ENCODE measurements at regions not wholly inside any gene's neighbourhood (a gene's known extent, or its start where the extent isn't known, plus 50 kb on each side); places are given as distances from the start of the nearest gene placed in this dataset.
"Not testable (repeated sequence)": the region's sequence is repeated elsewhere in the genome, so short reads cannot be mapped to it uniquely, and the experiment has no call there.

DNA sequence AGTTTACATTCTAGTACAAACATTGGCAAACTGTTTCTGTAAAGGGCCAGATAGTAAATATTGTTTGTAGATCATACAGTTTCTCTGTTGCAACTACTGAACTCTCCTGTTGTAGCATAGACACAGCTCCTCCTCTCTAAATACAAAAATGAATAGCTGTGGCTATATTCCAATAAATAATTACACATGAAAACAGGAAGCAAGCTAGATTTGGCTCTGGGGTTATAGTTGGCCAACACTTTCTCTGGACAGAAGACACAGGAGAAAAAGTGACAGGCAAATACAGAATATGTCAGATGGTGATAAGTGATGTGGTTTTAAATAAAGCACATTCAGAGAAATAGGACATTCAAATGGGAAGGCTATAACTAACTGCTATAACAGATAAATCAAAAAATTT, 957.0 kb downstream of the LTN1 start:
- H3K79me1 ChIP-seq (ENCODE audit: low read length); H3K4me1 ChIP-seq (ENCODE audit: control insufficient read depth in 1 of 2, insufficient read depth in 2 of 2, low read length in 2 of 2); H2BK12ac ChIP-seq (ENCODE audit: low read length); H4K91ac ChIP-seq (ENCODE audit: low read depth, low read length); H3K79me2 ChIP-seq (ENCODE audit: control insufficient read depth, insufficient read depth, low read length, poor library complexity); H2AK5ac ChIP-seq (ENCODE audit: low read length); H3K4ac ChIP-seq (ENCODE audit: low read depth, low read length); H3K14ac ChIP-seq (ENCODE audit: low read length); H3K23ac ChIP-seq (ENCODE audit: low read length); H3K27me3 ChIP-seq (ENCODE audit: insufficient read depth, low read length); H4K8ac ChIP-seq (ENCODE audit: low read depth, low read length); H2AFZ ChIP-seq (ENCODE audit: insufficient read depth, low read length, poor library complexity); H3K9me3 ChIP-seq (ENCODE audit: insufficient read depth, low read depth, low read length); H3K4me3 ChIP-seq (ENCODE audit: low read depth, low read length); H3K27ac ChIP-seq (ENCODE audit: low read depth, low read length); H2BK5ac ChIP-seq (ENCODE audit: low read depth, low read length, poor library complexity); H3K4me2 ChIP-seq (ENCODE audit: low read length); H4K12ac ChIP-seq (ENCODE audit: low read depth, low read length); H3K9ac ChIP-seq (ENCODE audit: low read length); H2BK120ac ChIP-seq (ENCODE audit: insufficient read depth, low read length, poor library complexity); DNase-seq; H3K18ac ChIP-seq (ENCODE audit: low read length); H3K36me3 ChIP-seq (ENCODE audit: control insufficient read depth in 1 of 2, insufficient read depth in 2 of 2, low read length in 2 of 2): not testable (repeated sequence)

DNA sequence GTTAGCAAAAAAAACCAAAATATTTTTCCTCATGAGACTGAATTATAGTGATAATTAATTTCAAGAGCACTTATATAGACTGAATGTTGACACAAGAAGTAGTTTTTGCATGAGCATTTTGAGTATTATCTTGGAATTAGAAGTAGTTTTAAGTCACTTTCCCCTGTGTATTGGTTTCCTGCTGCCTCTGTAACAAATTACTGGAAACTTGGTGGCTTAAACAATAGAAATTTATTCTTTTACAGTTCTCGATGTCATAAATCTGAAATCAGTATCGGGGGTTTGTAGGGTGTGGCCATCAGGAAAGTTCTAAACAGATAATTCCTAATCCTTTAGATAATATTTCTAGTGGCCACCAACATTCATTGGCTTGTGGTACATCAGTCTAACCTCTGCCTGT, 957.8 kb downstream of the LTN1 start:
- not testable (repeated sequence) for H3K14ac ChIP-seq (ENCODE audit: low read length); H2BK5ac ChIP-seq (ENCODE audit: low read depth, low read length, poor library complexity)

DNA sequence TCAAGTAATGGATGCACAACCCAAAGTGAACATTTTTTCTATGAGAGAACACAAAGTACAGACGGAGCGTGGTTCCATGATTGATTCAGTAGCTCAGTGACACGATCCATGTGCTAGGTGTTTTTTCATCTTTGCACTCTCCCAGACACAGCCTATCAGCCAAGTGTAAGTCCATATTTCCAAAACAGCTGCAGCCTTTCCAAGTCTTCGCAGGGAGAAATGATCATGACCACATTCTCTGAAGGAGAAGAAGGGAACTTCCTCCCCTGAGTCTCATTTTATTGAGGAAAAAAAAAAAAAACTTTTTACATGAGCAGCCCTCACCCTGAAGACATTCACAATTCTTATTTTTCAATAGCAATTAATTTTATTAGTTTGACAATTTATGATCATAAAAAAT, 958.3 kb downstream of the LTN1 start:
- not testable (repeated sequence) for H3K4me2 ChIP-seq (ENCODE audit: low read length); H3K14ac ChIP-seq (ENCODE audit: low read length); DNase-seq; H3K9ac ChIP-seq (ENCODE audit: low read length); H4K8ac ChIP-seq (ENCODE audit: low read depth, low read length); H3K4me3 ChIP-seq (ENCODE audit: low read depth, low read length); H3K9me3 ChIP-seq (ENCODE audit: insufficient read depth, low read depth, low read length); H3K18ac ChIP-seq (ENCODE audit: low read length); H3K36me3 ChIP-seq (ENCODE audit: control insufficient read depth in 1 of 2, insufficient read depth in 2 of 2, low read length in 2 of 2); H2BK120ac ChIP-seq (ENCODE audit: insufficient read depth, low read length, poor library complexity); H2BK5ac ChIP-seq (ENCODE audit: low read depth, low read length, poor library complexity); H3K4me1 ChIP-seq (ENCODE audit: control insufficient read depth in 1 of 2, insufficient read depth in 2 of 2, low read length in 2 of 2); H3K27ac ChIP-seq (ENCODE audit: low read depth, low read length); H3K23ac ChIP-seq (ENCODE audit: low read length); H2BK12ac ChIP-seq (ENCODE audit: low read length); H4K91ac ChIP-seq (ENCODE audit: low read depth, low read length); H3K79me2 ChIP-seq (ENCODE audit: control insufficient read depth, insufficient read depth, low read length, poor library complexity); H2AK5ac ChIP-seq (ENCODE audit: low read length); H4K12ac ChIP-seq (ENCODE audit: low read depth, low read length); H2AFZ ChIP-seq (ENCODE audit: insufficient read depth, low read length, poor library complexity); H3K79me1 ChIP-seq (ENCODE audit: low read length); H3K27me3 ChIP-seq (ENCODE audit: insufficient read depth, low read length); H3K4ac ChIP-seq (ENCODE audit: low read depth, low read length)
- WGBS (ENCODE audit: extremely low coverage, insufficient coverage, insufficient read length): no CpG with 5 or more reads among the region's 4 CpGs

More for the DNA sequence above, 957.8 kb downstream of the LTN1 start:
- not testable (repeated sequence) for H3K9ac ChIP-seq (ENCODE audit: low read length); DNase-seq; H2AFZ ChIP-seq (ENCODE audit: insufficient read depth, low read length, poor library complexity); H3K36me3 ChIP-seq (ENCODE audit: control insufficient read depth in 1 of 2, insufficient read depth in 2 of 2, low read length in 2 of 2); H3K27ac ChIP-seq (ENCODE audit: low read depth, low read length); H3K18ac ChIP-seq (ENCODE audit: low read length); H3K79me1 ChIP-seq (ENCODE audit: low read length); H3K23ac ChIP-seq (ENCODE audit: low read length); H3K79me2 ChIP-seq (ENCODE audit: control insufficient read depth, insufficient read depth, low read length, poor library complexity); H3K4me2 ChIP-seq (ENCODE audit: low read length); H3K4ac ChIP-seq (ENCODE audit: low read depth, low read length); H4K8ac ChIP-seq (ENCODE audit: low read depth, low read length); H3K4me3 ChIP-seq (ENCODE audit: low read depth, low read length); H2BK12ac ChIP-seq (ENCODE audit: low read length); H3K4me1 ChIP-seq (ENCODE audit: control insufficient read depth in 1 of 2, insufficient read depth in 2 of 2, low read length in 2 of 2); H3K9me3 ChIP-seq (ENCODE audit: insufficient read depth, low read depth, low read length); H2AK5ac ChIP-seq (ENCODE audit: low read length); H3K27me3 ChIP-seq (ENCODE audit: insufficient read depth, low read length); H2BK120ac ChIP-seq (ENCODE audit: insufficient read depth, low read length, poor library complexity); H4K91ac ChIP-seq (ENCODE audit: low read depth, low read length); H4K12ac ChIP-seq (ENCODE audit: low read depth, low read length)
- no CpG with 5 or more reads among the region's 2 CpGs for WGBS (ENCODE audit: extremely low coverage, insufficient coverage, insufficient read length)

DNA sequence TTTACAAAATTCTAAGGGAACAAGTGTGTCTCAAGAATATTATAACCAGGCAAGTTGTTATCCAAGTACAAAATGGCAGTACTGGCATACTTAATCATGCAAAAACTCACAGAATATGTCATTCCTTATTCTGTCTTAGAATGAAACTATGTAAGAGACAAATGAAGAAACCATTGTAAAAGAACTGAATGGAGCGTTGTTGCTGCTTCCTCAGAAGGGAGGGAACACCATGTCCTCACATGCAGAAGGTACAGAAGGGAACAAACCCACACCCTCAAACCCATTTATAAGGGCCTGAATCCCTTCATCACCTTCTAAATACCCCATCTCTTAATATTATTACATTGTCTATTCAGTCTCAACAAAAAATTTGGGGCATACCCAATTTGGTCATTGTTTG, 960.0 kb downstream of the LTN1 start:
- H4K12ac ChIP-seq (ENCODE audit: low read depth, low read length); H3K27me3 ChIP-seq (ENCODE audit: insufficient read depth, low read length); H2BK12ac ChIP-seq (ENCODE audit: low read length); H3K4ac ChIP-seq (ENCODE audit: low read depth, low read length); H3K9me3 ChIP-seq (ENCODE audit: insufficient read depth, low read depth, low read length); H3K4me1 ChIP-seq (ENCODE audit: control insufficient read depth in 1 of 2, insufficient read depth in 2 of 2, low read length in 2 of 2); H4K91ac ChIP-seq (ENCODE audit: low read depth, low read length); H4K8ac ChIP-seq (ENCODE audit: low read depth, low read length); H3K18ac ChIP-seq (ENCODE audit: low read length); H2AFZ ChIP-seq (ENCODE audit: insufficient read depth, low read length, poor library complexity); H3K9ac ChIP-seq (ENCODE audit: low read length); H2BK120ac ChIP-seq (ENCODE audit: insufficient read depth, low read length, poor library complexity); H2AK5ac ChIP-seq (ENCODE audit: low read length); H2BK5ac ChIP-seq (ENCODE audit: low read depth, low read length, poor library complexity); H3K23ac ChIP-seq (ENCODE audit: low read length); H3K4me3 ChIP-seq (ENCODE audit: low read depth, low read length); H3K79me2 ChIP-seq (ENCODE audit: control insufficient read depth, insufficient read depth, low read length, poor library complexity); H3K79me1 ChIP-seq (ENCODE audit: low read length); DNase-seq; H3K27ac ChIP-seq (ENCODE audit: low read depth, low read length); H3K14ac ChIP-seq (ENCODE audit: low read length); H3K36me3 ChIP-seq (ENCODE audit: control insufficient read depth in 1 of 2, insufficient read depth in 2 of 2, low read length in 2 of 2); H3K4me2 ChIP-seq (ENCODE audit: low read length): not testable (repeated sequence)
- WGBS (ENCODE audit: extremely low coverage, insufficient coverage, insufficient read length): no CpG with 5 or more reads among the region's 1 CpG

DNA sequence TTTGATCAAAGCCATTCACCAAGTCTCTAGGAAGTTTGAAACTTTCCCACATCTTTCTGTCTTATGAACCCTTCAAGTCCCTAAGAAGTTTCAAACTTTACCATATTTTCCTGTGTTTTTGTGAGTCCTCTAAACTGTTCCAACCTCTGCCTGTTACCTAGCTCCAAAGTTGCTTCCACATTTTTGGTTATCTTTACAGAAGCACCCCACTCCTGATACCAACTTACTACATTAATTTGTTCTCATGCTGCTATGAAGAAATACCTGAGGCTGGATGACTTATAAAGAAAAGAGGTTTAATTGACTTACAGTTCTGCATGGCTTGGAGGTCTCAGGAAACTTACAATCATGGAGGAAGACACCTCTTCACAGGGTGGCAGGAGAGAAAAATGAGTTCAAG, 961.6 kb downstream of the LTN1 start:
- not testable (repeated sequence) for H3K4ac ChIP-seq (ENCODE audit: low read depth, low read length); H3K14ac ChIP-seq (ENCODE audit: low read length); H3K9me3 ChIP-seq (ENCODE audit: insufficient read depth, low read depth, low read length); H3K36me3 ChIP-seq (ENCODE audit: control insufficient read depth in 1 of 2, insufficient read depth in 2 of 2, low read length in 2 of 2); H4K12ac ChIP-seq (ENCODE audit: low read depth, low read length); H3K4me2 ChIP-seq (ENCODE audit: low read length); H3K27ac ChIP-seq (ENCODE audit: low read depth, low read length); H2AK5ac ChIP-seq (ENCODE audit: low read length); H4K91ac ChIP-seq (ENCODE audit: low read depth, low read length); H2BK12ac ChIP-seq (ENCODE audit: low read length); H4K8ac ChIP-seq (ENCODE audit: low read depth, low read length); H3K4me1 ChIP-seq (ENCODE audit: control insufficient read depth in 1 of 2, insufficient read depth in 2 of 2, low read length in 2 of 2); H2AFZ ChIP-seq (ENCODE audit: insufficient read depth, low read length, poor library complexity); H3K9ac ChIP-seq (ENCODE audit: low read length); H3K79me2 ChIP-seq (ENCODE audit: control insufficient read depth, insufficient read depth, low read length, poor library complexity); DNase-seq; H2BK5ac ChIP-seq (ENCODE audit: low read depth, low read length, poor library complexity); H3K23ac ChIP-seq (ENCODE audit: low read length); H3K27me3 ChIP-seq (ENCODE audit: insufficient read depth, low read length); H3K4me3 ChIP-seq (ENCODE audit: low read depth, low read length); H2BK120ac ChIP-seq (ENCODE audit: insufficient read depth, low read length, poor library complexity); H3K79me1 ChIP-seq (ENCODE audit: low read length); H3K18ac ChIP-seq (ENCODE audit: low read length)
